Stimulated activated CD4-positive, alpha-beta T cell treated with anti-CD3 and anti-CD28 coated beads, Interleukin-2, amount 100 ng/mL, for 24 hours (primary cell): ENCODE measurements at regions not wholly inside any gene's neighbourhood (a gene's known extent, or its start where the extent isn't known, plus 50 kb on each side); places are given as distances from the start of the nearest gene placed in this dataset.

ENCODE experiments used
- DNase-seq, 2 donors: peaks; one replicate each; pipeline ENCODE4 v3.0.0-alpha.2; 2020

DNA sequence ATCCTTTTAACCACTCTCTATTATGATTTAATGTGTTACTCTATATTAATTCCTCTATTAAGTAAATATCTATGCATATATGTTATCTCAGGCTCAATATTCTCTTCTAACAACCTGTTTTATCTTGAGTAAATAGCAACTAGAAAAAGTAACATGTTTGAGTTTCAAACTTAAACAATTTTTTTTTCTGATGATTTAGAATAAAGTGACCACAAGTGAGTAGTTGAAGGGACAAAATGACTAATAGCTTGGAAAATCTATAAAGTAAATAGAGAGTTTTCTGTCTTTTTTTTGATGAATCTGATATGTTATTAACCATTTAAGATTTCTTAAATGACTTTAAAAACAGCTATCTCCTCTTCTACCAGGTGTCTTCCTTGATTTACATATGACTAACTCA is 483.8 kb downstream of the TFEC start:
- no peak for DNase-seq

DNA sequence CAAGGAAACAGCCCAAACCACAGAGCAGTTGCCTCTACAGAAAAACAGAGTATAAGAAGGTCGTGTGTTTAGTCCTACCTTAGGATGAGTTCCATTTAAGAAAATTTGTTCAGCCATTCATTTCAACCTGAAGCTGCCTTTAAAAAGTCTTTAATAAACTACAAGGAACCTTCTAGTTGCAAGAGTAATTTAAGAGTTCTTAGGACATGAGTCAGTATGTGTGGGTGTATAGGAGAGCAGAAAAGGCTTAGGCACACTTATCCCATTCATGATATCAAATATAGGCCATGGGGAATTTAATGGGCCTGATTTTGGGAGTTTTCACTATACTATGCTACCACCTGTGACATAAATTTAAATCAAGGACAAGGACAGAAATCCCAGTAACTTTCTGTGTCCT is 496.8 kb downstream of the TFEC start:
- no peak for DNase-seq

DNA sequence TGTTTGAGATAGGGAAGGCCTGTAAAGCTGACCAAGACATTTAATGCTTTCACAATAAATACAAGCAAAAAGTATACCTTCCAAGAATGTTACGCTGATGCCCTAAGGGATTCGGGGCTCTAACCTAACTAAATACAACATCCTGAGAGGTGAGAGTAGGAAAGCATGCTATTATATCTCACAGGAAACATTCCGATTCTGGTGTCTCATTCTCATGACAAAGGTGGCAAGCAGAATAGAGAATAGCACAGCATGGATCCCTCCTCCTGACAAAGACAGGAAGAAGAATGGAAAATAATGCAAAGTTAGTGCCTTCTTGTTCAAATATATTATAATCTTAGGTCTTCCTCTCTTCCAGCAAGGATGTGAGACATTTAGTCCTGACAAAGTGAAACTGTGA is 504.3 kb downstream of the TFEC start:
- no peak for DNase-seq

DNA sequence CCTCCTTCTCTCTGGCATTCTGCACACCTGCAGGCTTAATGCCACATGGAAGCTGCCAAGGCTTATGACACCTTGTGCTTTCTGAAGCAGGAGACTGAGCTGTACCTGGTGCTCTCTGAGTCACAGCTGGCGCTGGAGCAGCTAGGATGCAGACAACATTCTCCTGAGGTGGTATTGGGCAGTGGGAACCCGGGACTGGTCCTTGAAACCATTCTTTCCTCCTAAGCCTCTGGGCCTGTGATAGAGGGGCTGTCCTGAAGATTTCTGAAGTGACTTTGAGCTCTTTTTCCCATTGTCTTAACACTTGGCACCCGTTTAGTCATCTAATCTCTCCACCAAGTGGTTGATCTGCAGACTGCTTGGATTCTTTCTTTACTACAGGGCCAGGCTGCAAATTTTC is 508.4 kb downstream of the TFEC start:
- DNase-seq = no peak

DNA sequence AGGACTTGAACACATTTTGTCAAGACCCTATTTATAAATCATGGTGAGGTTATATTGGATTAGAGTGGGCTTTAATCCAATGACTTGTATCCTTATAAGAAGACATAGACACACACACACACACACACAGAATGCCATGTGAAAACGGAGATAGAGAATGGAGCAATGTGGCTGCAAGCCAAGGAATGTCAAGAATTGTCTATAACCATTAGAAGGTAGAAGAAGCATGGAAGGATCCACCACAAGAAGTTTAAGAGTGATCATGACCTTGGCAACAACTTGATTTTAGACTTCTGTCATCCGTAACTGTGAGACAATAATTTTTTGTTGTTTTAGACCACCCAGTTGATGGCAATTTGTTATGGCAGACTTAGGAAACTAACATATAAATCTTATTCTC is 514.2 kb downstream of the TFEC start:
- DNase-seq = no peak

DNA sequence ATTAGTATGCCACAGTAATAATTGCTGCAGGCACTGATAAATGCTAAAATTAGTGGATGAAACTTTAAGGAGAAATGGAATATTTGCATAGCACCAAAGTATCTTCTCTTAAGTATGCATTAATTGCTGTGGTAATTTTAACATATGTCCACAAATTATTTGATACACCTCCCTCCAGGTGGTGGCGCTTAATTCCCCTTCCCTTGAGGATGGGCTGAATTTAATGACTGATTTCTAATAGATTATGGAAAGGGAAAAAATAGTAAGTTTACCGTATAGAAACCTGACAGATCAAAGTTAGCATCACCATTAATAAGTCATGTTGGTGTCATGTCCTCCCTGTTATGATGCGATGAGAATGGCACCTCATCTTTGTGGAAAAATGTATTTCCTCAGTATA is 519.2 kb downstream of the TFEC start:
- DNase-seq = no peak

DNA sequence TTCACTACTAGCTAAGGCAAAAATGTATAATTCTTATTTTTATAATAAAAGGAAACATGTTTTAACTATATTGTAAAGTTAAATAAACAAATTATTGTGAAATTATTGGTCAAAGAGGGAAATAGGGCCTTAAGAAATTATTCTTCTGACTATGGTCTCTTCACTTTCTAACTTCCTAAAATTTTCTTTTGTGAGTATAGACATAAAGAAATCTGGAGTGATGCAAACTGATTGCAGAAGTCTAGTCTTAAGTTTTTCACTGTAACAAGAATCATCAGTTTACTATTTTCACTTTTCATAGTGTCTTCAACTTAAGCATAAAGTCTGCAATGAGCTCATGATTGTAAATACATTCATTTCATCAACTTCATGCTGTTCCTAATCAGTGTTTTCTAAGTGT is 525.4 kb downstream of the TFEC start:
- no peak for DNase-seq

DNA sequence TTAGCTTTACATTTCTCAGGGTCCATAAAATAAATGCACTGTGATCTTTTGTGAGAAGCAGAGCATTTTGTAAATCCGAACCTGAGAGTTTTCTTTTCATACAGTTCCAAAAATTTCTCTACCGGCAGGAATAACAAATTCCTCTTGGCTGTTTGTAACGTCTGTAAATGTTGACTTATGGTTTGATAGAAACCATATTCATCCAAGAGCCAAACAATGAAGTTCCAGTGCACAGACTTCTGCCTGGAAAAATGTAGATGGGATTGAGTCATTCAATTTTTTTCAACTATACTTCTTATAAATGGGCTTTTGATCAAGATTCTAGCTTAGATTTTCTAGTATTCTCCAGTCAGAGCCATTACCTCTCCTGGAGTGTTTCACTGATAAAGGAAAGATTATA is 530.6 kb downstream of the TFEC start:
- no peak for DNase-seq

DNA sequence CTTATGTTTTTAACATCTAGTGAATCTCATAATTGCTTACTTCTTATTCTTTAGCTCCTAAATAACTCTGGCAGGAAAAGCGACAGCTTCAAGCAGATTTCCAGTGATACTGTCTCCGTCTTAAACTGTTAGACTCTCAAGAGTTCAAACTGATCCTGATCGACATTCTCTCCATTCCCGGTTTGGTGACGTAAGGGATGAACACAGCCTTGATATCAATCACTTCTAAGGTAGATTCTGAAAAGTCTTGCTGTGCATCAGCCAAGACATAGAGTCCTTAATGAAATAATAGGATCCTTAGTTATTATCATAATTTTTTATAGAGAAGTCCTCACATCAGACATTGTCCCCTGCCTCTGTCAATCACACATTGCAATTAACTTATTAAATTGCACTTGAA is 534.6 kb downstream of the TFEC start:
- no peak for DNase-seq

DNA sequence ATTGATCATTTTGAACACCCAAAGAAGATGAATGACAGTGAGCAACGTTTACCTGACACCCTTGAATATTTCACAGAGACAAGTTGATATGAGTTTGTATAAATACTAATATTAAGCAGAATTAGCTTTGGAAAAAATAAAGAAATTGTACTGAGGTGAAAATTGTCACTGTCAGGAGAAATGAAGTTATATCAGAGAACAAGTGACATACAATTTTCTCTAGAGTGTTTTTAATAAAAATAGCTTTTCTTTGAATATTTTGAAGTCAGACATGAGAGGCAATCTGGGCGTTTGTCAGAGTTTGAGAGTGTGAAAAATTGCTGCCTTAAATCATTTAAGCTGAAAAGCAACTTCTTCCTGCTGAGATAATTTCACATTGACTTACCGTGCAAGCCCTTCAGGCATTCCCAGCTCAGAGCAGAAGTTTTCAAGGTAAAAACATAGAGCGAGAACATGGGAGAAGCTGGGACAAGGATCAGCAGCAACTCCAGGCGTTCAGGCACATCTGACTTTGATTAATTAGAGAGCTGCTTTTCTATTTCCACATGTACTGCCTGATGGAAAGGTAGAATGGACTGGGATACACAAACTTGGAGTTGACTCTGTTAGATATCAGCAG is 535.9 kb downstream of the TFEC start:
- no peak for DNase-seq

DNA sequence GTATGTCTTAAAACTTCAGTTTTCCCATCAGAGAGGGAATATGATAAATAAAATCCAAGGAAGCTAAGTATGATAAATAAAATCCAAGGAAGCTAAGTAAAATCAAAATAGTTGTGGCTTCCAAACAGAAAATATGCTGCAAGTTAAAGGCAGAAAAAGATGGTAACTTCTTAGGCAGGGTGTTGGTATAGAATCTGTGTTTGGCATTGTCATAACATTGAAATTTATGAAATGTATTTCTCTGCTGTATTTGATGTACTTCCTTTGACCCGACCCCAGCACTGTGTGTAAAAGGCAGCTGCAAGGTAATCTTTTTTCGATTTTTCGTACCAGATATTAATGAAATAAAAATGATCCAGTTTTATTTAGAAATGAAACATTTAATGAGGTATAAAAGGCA is 537.2 kb downstream of the TFEC start:
- no peak for DNase-seq

DNA sequence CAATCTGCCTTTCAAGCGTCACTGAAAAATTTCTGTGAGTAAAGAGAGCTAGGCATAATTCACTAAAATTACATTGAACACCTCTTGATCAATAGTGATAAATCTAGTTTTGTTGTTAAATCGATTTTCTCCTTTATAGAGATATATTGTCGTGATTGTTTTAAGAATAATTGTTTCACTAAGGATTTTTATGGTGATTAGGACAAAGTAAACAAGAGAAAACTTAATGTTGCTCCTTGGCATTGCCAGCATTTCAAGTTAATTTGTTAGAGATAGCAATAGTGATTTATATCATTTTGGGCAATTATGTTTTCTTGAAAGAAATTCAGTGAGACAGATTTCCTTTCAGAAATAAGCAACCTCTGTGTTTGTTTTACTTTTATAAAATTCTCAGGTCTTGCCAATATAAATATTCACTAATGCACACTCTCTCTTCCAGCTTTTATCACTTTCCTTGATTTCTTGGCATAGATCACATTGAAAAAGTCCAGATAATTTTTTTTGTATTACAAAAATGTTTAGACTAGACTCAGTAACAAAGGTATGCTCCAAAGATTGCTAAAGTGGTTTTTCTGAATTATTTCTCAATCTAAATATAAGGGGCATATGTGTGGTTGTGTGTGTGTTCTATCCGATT is 538.7 kb downstream of the TFEC start:
- no peak for DNase-seq

DNA sequence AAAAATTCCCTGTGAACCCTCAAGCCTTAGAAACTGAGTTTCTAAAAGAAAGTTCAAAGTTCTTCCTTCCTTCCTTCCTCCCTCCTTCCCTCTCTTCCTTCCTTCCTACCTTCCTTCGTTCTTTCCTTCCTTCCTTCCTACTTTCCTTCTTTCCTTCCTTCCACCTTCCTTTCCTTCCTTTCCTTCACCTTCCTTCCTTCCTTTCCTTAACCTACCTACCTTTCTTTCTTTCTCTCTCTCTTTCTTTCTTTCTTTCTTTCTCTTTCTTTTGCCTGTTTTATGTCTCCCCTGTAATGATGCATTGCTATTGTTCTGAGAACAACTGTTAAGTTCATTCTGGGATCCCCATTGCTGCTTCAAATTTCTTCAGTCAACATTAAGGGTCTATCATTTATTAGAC is 551.1 kb downstream of the TFEC start:
- no peak for DNase-seq

DNA sequence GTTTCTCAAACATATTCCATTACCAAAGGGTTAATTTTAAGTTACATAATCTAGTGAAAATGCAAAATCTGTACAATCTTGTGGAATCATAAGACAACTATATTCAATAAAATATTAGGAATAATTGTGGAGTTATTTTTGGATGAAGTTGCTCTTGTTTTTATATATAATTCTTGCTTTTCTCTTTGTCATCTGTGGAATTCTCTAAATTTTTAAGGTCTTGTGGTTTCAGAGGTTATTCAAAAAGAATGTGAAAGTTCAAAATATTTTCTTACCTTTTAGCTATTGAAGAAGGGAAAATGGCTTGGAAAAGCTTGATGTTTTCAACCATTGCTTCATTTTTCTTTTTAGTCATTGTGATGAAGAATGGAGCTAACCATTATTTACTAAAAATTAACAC is 552.1 kb downstream of the TFEC start:
- no peak for DNase-seq

DNA sequence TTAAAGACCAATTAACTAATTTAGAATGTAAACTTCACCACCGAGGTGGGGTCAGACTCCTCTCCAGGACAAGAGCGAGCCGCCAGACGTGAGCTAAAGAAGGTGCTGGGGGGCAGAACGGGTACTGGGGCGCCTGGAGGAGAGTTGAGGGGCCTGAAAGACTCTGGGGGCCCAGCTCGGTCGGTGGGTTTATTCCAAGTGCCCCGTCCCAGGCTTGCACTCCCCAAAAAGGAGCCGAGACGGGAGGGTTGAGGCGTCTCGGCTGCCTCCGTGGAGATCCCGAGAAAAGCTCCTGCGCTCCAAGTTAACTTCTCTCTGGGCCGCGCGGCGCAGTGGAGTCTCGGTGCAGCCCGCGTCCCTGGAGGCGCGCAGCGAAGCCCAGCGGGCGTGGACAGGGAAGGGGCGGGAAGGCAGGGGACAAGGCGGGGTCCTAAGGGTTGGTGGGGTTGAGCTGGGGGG is 553.3 kb downstream of the TFEC start:
- DNase-seq = peak in 1 of 2 donors; percentile 6

DNA sequence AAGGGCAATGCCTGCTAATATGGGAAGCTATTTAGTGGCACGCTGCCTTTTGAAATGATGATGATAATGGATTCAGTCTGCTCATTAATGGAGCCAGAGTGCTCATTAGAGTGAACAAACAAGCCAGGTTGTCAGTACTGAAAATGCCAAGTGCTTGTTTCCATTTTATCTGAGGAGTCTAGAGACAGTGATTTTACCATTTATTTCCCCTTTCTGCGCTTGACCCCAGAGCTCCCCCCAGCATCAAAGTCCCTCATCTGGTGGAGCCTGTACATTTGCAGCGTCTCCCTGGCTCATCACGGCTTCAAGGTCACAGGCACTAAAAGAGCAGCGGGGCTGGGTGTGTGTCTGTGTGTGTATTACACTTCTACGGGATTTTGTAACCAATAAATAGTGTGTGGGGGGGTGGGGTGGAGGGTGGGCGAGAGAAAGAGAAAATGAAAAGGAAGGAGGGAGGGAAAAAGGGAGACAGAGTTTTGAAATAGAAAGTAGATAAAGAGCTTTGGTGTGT is 553.8 kb downstream of the TFEC start:
- DNase-seq = no peak

DNA sequence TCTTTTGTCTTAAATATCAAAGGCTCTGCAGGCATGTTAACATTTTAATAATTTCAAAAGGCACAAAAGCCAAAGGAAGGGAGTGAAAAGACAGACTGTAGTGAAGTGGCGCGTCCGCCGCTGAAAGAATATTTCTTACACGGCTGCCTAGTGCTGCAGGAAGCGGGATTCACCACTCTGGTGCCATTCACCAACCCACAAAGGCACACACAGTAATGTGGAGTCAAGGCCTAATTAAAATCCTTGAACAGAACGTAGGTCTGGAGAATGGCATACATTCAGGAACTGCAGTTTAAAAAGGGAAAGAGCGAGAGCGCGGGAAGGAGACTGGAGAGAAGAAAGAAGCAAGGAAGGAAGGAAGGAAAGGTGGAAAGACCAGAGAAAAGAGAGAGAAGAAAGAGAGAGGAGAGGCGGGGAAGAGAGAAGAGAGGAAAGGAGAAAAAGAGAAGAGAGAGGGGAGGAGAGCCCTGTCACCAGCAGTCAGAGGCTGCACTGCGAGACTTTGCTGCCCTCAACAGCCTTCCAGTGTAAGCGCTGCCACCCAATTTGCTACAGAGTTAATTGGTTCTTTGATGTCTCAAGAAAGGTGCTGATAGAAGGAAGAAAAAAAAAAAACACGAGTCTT is 554.0 kb downstream of the MDFIC start:
- DNase-seq = no peak

DNA sequence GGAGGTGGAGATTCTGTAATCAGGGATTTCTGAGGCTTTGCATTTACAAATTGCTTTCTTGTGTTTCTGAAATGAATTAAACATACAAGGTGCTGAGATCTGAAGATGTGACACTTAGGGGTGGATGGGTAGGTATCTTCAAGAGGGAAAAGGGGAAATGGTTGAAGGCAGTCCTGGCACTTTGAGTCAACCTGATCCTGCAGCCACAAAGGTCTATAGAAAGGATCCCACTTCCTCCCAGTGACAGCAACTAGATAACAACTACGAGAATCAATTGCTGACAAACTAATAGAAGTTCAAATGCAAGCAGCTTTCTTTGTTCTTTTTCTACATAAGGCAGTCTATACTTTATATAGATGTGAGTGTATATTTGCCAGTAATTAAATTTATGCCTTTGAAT is 553.3 kb downstream of the MDFIC start:
- no peak for DNase-seq

DNA sequence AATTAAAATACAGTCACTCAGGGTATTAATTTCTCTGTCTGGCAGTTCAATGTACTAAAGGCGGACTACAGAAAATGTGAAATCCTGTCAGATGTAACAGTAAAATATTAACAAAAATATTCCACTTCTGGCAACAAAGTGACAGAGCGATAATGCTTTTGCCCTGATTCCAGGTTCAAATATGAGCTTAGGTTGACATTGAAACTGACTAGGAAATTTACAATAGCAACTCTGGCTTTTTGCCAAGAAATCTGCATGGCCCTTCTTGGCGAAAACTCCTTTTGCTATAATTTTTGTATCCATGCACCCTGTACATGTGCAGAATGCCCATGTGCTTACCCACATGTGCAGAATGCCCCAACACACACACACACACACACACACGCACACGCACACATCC is 552.2 kb downstream of the MDFIC start:
- DNase-seq = no peak

DNA sequence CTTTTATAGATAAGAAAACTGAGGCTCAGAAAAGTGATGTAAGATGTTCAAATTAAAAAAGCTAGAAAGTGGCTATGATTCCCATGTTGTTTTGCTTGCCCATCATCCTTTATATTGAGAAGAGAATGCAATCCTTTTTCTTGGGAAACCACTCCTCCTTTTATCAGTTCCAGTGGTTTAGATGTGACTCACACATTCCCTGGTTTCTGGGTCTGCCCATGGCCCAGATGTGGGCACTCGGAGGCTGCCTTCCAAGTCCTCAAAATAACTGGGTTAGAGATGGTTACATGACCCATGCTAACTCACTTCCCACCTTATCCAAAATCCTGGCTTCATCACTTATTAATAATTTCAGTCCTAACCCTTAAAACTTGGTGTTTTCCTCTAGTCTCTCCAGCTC is 550.0 kb downstream of the MDFIC start:
- no peak for DNase-seq

DNA sequence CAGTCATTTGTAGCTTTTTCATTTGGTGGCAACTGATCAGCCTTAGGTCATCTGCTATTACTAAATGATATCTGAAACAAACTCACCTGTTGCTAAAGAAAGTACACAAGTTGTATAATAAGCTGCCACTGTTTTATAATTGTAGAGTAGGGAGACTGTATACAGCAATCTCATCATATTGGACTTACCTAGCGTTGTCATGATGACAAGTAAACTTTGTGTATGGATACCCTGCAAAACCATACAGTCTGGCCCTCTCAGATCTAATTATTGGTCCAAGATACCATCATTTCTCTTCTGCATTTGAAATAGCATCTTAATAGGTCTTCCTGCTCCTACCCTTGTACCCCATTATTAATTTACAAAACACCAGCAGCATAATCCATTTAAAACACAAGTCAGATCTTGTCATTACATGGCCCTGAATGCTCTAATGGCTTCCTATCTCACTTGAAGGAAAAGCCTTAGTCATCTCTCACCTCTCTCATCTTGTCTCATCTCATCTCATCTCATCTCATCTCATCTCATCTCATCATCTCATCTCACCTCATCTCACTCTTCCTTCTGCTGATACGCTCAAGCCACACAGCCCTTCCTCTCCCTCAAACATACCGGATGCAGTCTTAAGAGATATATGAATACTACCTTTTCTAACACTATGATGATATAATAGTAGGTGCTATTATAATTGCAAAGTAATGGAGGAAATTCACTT is 540.6 kb downstream of the MDFIC start:
- no peak for DNase-seq

DNA sequence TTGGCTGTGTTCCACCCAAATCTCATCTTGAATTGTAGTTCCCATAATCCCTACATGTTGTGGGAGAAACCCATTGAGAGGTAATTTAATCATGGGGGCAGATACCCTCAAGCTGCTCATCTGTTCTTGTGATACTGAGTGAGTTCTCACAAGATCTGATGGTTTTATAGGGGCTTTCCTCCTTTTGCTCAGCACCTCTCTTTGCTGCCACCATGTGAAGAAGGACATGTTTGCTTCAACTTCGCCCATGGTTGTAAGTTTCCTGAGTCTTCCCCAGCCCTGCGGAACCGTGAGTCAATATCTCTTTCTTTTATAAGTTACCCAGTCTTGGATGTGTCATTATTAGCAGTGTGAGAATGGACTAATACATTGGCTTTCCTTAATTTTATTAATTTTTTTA is 527.8 kb downstream of the MDFIC start:
- DNase-seq = no peak

DNA sequence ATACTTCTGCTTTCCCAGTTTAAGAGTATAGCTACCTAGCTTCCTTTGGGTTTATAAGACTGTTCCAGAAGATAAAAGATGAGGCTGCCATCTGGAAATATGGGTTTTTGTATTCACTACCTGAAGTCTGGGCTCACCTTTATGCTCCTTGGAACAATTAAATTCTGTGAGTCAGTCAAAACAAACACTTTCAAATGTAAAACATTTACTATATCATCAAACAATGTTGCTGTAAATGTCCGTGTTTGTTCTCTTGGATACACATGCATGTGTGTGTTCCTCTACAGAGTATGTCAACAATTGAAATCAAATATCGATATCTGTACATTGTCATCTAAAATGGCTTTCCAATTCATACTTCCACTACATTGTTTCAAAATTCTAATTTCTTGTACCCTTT is 525.6 kb downstream of the MDFIC start:
- DNase-seq = no peak

DNA sequence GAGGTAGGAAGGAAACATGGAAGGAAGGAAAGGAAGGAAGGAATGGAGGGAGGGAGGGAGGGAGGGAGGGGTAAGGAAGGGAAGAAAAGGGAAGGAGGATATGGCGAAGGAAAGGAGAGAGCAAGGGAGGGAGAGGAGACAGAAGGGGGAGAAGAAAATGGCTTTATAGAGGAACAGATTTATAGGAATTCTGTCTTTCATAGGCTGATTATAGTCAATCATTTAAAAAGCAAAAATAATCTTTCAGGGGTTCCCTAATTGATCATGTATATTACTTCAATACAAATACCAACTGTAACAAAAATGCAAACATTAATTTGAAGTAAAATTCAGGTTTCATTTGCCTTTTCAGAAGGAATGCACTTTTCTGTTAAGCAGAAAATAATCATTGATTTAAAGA is 519.1 kb downstream of the MDFIC start:
- DNase-seq = no peak
